Adrenal gland (tissue), 9 donors: ENCODE measurements at regions not wholly inside any gene's neighbourhood (a gene's known extent, or its start where the extent isn't known, plus 50 kb on each side); places are given as distances from the start of the nearest gene placed in this dataset.
"Not testable (repeated sequence)": the region's sequence is repeated elsewhere in the genome, so short reads cannot be mapped to it uniquely, and the experiment has no call there.

Experiments
- DNase-seq, 7 donors: peaks; one replicate each; pipeline ENCODE4 v3.0.0-alpha.2; 2019 to 2020
- H3K27ac ChIP-seq, 5 donors: fragments of 200-600 bp; sonication (generic) in 4 of 5; 1 replicate in 3 of 5; 2 replicates in 2 of 5; pipeline versions ENCODE4 v1.5.1 to v1.8.0; 2016 to 2020; ENCODE audit warnings: mild to moderate bottlenecking in 1 of 5
- H3K27me3 ChIP-seq: fragments of 200-600 bp; 2 replicates; pipeline ENCODE4 v1.8.0; 2021
- H3K36me3 ChIP-seq, 2 donors: fragments of 200-600 bp; replicated peaks in 1 of 2; 1 replicate in 1 of 2; 2 replicates in 1 of 2; pipeline versions ENCODE4 v1.5.1 to v1.8.0; 2018 to 2022
- H3K4me1 ChIP-seq, 2 donors: fragments of 200-600 bp; replicated peaks in 1 of 2; 1 replicate in 1 of 2; 2 replicates in 1 of 2; pipeline versions ENCODE4 v1.5.1 to v1.8.0; 2018 to 2021
- H3K4me3 ChIP-seq, 4 donors: fragments of 200-600 bp; sonication (generic) in 3 of 4; one replicate each; pipeline ENCODE4 v1.5.1; 2016 to 2018
- H3K9me3 ChIP-seq, 3 donors: fragments of 200-600 bp; sonication (generic) in 1 of 3; replicated peaks in 1 of 3; 1 replicate in 2 of 3; 2 replicates in 1 of 3; pipeline versions ENCODE4 v1.5.1 to v1.8.0; 2016 to 2021
- POLR2A ChIP-seq, 2 donors: fragments of 450-650 bp; IDR thresholded peaks; one replicate each; pipeline ENCODE4 v1.6.1; 2017; ENCODE audit warnings: antibody characterized with exemption in 2 of 2, mild to moderate bottlenecking in 2 of 2, moderate library complexity in 1 of 2
- WGBS, 4 donors: extraction: QIAGEN DNeasy Blood & Tissue Kit in 2 of 4; methylation state at CpG; one replicate each; pipeline versions ENCODE4 v1.1.5 to v1.1.7; 2013 to 2017; 5-methylcytosine and 5-hydroxymethylcytosine counted together
- intact Hi-C, 2 donors: fragments of 100-400 bp; cut with DNase I; formaldehyde crosslinking; loops; one replicate each; pipeline versions ENCODE4 v1.14.1 to v1.15.0; 2022 to 2023
- TF ChIP-seq, protein P1 (sequence below), 6 experiments: fragments of 450-650 bp in 4 of 6; fragments of 200-600 bp in 2 of 6; sonication (generic) in 1 of 6; IDR thresholded peaks; 1 replicate in 5 of 6; 2 replicates in 1 of 6; pipeline versions ENCODE4 v1.5.1 to v1.8.0; 2016 to 2021; ENCODE audit warnings: antibody characterized with exemption in 6 of 6, mild to moderate bottlenecking in 2 of 6, moderate library complexity in 1 of 6
- donor health status: healthy with polysubstance abuse.
- donor health status: Bipolar disorder and iron deficiency.
- donor health status: DM: yes; HTN: yes; CAD: no.
- donor health status: DM: no; HTN: no; CAD: no.
- donor health status: DM: no; HTN: no; CAD: no.

DNA sequence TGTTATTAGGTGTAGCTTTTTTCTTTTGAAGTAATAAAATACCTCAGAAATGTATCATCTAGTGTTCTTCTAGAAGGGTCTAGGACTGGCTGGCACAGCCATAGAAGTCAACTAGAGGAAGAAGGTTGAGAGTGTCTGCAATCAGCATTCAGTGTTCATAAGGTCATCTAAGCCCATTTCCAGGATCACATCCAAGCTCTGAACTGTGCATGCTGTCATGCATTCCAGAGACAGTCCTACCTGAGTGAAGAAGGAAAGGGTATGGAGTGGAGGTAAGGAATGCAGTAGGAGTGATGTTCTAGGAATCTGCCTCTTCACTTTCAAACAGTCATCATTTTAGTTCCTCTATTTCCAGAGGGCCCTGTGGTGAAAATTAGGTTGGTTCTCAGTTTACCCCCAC is 789.7 kb downstream of the GATA3 start:
- Histone ChIP-seq H3K4me3 (no peak overlapping the region), H3K27ac (no peak overlapping the region), H3K27me3 (no peaks in the 10 kb centered on the region), H3K4me1 (no peaks in the 10 kb centered on the region), H3K9me3 (no peaks in the 10 kb centered on the region), H3K36me3 (no peaks in the 10 kb centered on the region)
- no peak for DNase-seq
- intact Hi-C loops: no loop called here
- TF ChIP-seq, protein P1, sequence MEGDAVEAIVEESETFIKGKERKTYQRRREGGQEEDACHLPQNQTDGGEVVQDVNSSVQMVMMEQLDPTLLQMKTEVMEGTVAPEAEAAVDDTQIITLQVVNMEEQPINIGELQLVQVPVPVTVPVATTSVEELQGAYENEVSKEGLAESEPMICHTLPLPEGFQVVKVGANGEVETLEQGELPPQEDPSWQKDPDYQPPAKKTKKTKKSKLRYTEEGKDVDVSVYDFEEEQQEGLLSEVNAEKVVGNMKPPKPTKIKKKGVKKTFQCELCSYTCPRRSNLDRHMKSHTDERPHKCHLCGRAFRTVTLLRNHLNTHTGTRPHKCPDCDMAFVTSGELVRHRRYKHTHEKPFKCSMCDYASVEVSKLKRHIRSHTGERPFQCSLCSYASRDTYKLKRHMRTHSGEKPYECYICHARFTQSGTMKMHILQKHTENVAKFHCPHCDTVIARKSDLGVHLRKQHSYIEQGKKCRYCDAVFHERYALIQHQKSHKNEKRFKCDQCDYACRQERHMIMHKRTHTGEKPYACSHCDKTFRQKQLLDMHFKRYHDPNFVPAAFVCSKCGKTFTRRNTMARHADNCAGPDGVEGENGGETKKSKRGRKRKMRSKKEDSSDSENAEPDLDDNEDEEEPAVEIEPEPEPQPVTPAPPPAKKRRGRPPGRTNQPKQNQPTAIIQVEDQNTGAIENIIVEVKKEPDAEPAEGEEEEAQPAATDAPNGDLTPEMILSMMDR (IDR thresholded peaks at IDR 0.05): no peak
- TF ChIP-seq POLR2A (IDR thresholded peaks at IDR 0.05): no peak

DNA sequence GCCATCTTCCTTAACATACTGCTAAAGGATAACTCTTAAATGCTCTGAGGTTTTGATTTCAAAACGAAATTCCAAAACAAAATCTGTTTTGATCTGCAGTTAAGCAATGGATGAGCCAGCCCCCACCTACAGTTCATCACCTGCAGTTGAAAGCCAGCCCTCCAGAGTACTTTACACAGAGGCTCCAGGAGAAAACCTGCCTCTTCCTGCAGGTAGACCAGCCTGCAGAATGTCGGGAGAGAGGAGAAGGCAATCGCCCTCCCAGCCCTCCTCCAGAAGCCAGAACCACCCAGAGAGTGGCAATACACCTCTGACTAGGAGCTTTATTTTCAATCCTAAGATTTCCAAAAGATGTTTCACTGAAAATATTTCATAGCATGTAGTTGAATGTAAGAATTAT is 798.1 kb downstream of the GATA3 start:
- intact Hi-C loops: no loop called here
- TF ChIP-seq, protein P1 (IDR thresholded peaks at IDR 0.05): no peak
- no peak for TF ChIP-seq POLR2A (IDR thresholded peaks at IDR 0.05)
- no peaks in the 10 kb centered on the region for H3K27me3 ChIP-seq
- H3K4me1 ChIP-seq: no peaks in the 10 kb centered on the region
- WGBS, 4 donors: 45 to 59% (median 52%) methylated on average over 3 of the region's 3 CpGs
- no peak for DNase-seq
- no peaks in the 10 kb centered on the region for H3K36me3 ChIP-seq
- H3K9me3 ChIP-seq: no peaks in the 10 kb centered on the region
- no peak overlapping the region for H3K27ac ChIP-seq
- no peak overlapping the region for H3K4me3 ChIP-seq

DNA sequence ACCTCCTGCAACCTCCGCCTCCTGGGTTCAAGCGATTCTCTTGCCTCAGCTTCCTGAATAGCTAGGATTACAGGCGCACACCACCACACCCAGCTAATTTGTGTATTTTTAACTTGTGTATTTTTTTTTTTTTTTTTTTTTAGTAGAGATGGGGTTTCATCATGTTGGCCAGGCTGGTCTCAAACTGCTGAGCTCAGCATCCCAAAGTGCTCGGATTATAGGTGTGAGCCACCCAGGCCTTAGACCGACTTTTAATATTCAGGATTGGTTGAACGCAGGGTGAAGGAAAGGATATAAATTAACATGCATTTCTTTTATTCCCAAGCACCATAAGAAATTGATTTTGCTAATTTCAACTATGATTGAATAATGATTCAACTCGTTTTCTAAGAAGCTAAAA is 798.6 kb downstream of the GATA3 start:
- H3K4me1 ChIP-seq: no peaks in the 10 kb centered on the region
- no peaks in the 10 kb centered on the region for H3K9me3 ChIP-seq
- H3K36me3 ChIP-seq: no peaks in the 10 kb centered on the region
- H3K4me3 ChIP-seq: no peak overlapping the region
- DNase-seq: no peak
- no peaks in the 10 kb centered on the region for H3K27me3 ChIP-seq
- WGBS, 4 donors: 77 to 84% (median 80%) methylated on average over 7 of the region's 7 CpGs
- no peak for TF ChIP-seq POLR2A (IDR thresholded peaks at IDR 0.05)
- TF ChIP-seq, protein P1 (IDR thresholded peaks at IDR 0.05): no peak
- intact Hi-C loops: no loop called here
- H3K27ac ChIP-seq: no peak overlapping the region

DNA sequence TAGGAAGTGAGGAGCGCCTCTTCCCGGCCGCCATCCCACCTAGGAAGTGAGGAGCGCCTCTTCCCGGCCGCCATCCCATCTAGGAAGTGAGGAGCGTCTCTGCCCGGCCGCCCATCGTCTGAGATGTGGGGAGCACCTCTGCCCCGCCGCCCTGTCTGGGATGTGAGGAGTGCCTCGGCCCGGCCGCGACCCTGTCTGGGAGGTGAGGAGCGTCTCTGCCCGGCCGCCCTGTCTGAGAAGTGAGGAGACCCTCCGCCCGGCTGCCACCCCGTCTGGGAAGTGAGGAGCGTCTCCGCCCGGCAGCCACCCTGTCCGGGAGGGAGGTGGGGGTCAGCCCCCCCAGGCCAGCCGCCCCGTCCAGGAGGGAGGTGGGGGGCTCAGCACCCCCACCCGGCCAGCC is 814.4 kb downstream of the GATA3 start:
- H3K27me3 ChIP-seq, H3K27ac ChIP-seq, H3K4me3 ChIP-seq, H3K4me1 ChIP-seq, H3K36me3 ChIP-seq, H3K9me3 ChIP-seq, DNase-seq, intact Hi-C loops: not testable (repeated sequence)
- 91 to 100% (median 98%) methylated on average over 1 to 27 of the region's 29 CpGs; no CpG with 5 or more reads in 1 of the 4 donors for WGBS, 4 donors

DNA sequence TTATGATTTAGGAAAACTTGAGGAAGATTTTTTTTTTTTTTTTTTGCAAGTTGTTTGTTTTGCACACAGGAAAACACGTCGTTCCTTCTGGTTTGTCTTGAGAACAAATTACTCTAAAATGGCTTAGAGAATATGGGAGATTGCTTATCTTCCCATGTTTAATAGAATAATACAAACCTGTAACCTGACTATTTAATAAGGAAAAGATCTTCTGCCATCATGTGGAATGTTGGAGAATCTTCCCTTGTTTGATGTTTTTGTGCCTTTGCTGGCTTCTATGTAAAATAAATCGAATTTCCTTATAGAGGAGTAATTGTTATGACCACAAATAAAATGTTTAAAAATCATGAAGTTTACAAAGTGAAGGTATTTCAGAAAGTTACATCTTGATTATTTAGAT is 818.8 kb downstream of the GATA3 start:
- no peak for DNase-seq
- no peaks in the 10 kb centered on the region for H3K36me3 ChIP-seq
- intact Hi-C loops: no loop called here
- H3K9me3 ChIP-seq: no peaks in the 10 kb centered on the region
- H3K4me3 ChIP-seq: no peak overlapping the region
- WGBS, 4 donors: 16 to 31% (median 25%) methylated on average over 3 of the region's 3 CpGs
- no peak for TF ChIP-seq POLR2A (IDR thresholded peaks at IDR 0.05)
- TF ChIP-seq, protein P1 (IDR thresholded peaks at IDR 0.05): no peak
- no peaks in the 10 kb centered on the region for H3K27me3 ChIP-seq
- H3K4me1 ChIP-seq: no peaks in the 10 kb centered on the region
- H3K27ac ChIP-seq: no peak overlapping the region
